ENCODE measurements at regions not wholly inside any gene's neighbourhood (a gene's known extent, or its start where the extent isn't known, plus 50 kb on each side); places are given as distances from the start of the nearest gene placed in this dataset.

DNA sequence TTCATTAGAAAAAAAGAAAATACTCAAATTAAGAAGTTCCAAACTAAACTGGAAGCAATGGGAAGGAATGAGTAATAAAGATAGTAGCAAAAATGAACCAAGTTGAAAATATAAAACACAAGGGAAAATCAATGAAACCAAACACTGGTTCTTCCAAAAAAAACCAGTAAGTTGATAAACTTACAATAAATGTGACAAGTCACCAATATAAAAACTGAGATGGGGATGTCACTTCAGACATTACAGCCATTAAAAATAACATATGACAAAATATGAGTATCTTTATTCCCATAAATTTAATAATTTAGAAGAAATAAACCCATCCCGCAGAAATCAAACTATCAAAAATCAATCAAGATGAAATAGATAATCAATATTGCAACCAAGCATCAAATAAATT lies 633.9 kb upstream of the RAB6C start:
- H3K9me2 ChIP-seq (replicated peaks; ENCODE audit: insufficient read depth, low read length) = no peaks in the 10 kb centered on the region
- no peaks in the 10 kb centered on the region for H3K79me2 ChIP-seq (ENCODE audit: low read length)
- no peak overlapping the region for H3K27ac ChIP-seq (ENCODE audit: low read length)
- no peak overlapping the region for H3K9ac ChIP-seq (ENCODE audit: low read length)
- no peak for TF ChIP-seq EZH2phosphoT487 (IDR thresholded peaks at IDR 0.05; ENCODE audit: low read length)
- TF ChIP-seq, protein P1, sequence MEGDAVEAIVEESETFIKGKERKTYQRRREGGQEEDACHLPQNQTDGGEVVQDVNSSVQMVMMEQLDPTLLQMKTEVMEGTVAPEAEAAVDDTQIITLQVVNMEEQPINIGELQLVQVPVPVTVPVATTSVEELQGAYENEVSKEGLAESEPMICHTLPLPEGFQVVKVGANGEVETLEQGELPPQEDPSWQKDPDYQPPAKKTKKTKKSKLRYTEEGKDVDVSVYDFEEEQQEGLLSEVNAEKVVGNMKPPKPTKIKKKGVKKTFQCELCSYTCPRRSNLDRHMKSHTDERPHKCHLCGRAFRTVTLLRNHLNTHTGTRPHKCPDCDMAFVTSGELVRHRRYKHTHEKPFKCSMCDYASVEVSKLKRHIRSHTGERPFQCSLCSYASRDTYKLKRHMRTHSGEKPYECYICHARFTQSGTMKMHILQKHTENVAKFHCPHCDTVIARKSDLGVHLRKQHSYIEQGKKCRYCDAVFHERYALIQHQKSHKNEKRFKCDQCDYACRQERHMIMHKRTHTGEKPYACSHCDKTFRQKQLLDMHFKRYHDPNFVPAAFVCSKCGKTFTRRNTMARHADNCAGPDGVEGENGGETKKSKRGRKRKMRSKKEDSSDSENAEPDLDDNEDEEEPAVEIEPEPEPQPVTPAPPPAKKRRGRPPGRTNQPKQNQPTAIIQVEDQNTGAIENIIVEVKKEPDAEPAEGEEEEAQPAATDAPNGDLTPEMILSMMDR (IDR thresholded peaks at IDR 0.05; ENCODE audit: low read length) = no peak
- no peaks in the 10 kb centered on the region for H3K27me3 ChIP-seq (replicated peaks; ENCODE audit: insufficient read depth, low read length)
- no peak overlapping the region for H3K4me3 ChIP-seq (ENCODE audit: low read length)
- H4K20me1 ChIP-seq (ENCODE audit: insufficient read depth, low read length) = no peaks in the 10 kb centered on the region
- H3K36me3 ChIP-seq (replicated peaks; ENCODE audit: insufficient read depth, low read length) = no peaks in the 10 kb centered on the region
- no peak overlapping the region for H3K4me2 ChIP-seq (ENCODE audit: low read depth, low read length)
- no peaks in the 10 kb centered on the region for H3F3A ChIP-seq (ENCODE audit: insufficient read depth, low read length)
- no peak for DNase-seq
- H3K9me3 ChIP-seq (replicated peaks; ENCODE audit: insufficient read depth, low read length) = no peaks in the 10 kb centered on the region
- H2AFZ ChIP-seq (ENCODE audit: low read length) = no peak overlapping the region
- no peaks in the 10 kb centered on the region for H3K4me1 ChIP-seq (ENCODE audit: low read length)

DNA sequence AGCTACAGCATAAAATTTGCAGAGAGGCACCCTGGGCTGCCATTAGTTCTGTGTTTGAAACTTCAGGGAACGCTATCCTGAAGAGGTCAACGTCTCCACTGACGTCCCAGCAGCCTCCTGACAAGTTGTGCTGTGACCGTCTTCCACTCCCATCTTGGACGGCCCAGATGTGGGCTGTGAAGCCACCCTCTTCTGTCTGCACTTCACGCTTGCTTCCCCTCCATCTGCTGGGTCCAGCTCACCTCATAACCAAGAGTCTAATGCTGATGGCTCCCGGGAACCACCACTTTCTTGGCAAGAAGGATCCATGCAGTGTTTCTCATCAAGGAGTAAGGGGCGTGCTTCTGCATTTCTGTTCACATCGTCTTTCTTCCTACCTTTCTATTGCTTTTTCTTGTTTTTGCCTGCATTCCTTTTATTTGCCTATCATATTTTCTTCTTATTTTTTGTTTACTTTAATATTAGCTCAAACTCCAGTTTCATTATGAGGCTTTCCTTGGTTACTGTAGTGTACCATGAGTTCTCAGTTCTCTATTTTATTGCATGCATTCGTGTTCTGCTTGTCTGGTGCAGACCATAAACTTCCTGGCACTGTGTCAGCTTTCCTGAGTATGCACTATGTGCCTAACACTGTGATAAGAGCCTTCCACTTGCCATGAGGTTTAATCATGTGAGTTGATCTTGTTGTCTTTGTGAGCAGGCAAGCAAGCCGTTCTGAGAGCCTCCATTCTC lies 631.8 kb upstream of the RAB6C start:
- H3K36me3 ChIP-seq (replicated peaks; ENCODE audit: insufficient read depth, low read length) = no peaks in the 10 kb centered on the region
- no peak overlapping the region; the same call in 1 of the 2 replicates for H2AFZ ChIP-seq (ENCODE audit: low read length)
- H3F3A ChIP-seq (ENCODE audit: insufficient read depth, low read length) = no peaks in the 10 kb centered on the region
- no peak overlapping the region; the same call in 1 of the 2 replicates for H3K27ac ChIP-seq (ENCODE audit: low read length)
- peak; percentile 55 for DNase-seq
- H3K9ac ChIP-seq (ENCODE audit: low read length) = no peak overlapping the region
- H3K9me3 ChIP-seq (replicated peaks; ENCODE audit: insufficient read depth, low read length) = no peaks in the 10 kb centered on the region
- no peak overlapping the region for H3K4me3 ChIP-seq (ENCODE audit: low read length)
- H4K20me1 ChIP-seq (ENCODE audit: insufficient read depth, low read length) = no peaks in the 10 kb centered on the region
- H3K79me2 ChIP-seq (ENCODE audit: low read length) = no peaks in the 10 kb centered on the region
- TF ChIP-seq EZH2 (optimal IDR thresholded peaks at IDR 0.05; ENCODE audit: low read depth, low read length) = no peak
- no peak for TF ChIP-seq EZH2phosphoT487 (IDR thresholded peaks at IDR 0.05; ENCODE audit: low read length)
- TF ChIP-seq, protein P1 (IDR thresholded peaks at IDR 0.05; ENCODE audit: low read length) = no peak
- no peak overlapping the region for H3K4me2 ChIP-seq (ENCODE audit: low read depth, low read length)
- H3K9me2 ChIP-seq (replicated peaks; ENCODE audit: insufficient read depth, low read length) = no peaks in the 10 kb centered on the region
- H3K4me1 ChIP-seq (ENCODE audit: low read length) = no peaks in the 10 kb centered on the region
- H3K27me3 ChIP-seq (replicated peaks; ENCODE audit: insufficient read depth, low read length) = no peaks in the 10 kb centered on the region

DNA sequence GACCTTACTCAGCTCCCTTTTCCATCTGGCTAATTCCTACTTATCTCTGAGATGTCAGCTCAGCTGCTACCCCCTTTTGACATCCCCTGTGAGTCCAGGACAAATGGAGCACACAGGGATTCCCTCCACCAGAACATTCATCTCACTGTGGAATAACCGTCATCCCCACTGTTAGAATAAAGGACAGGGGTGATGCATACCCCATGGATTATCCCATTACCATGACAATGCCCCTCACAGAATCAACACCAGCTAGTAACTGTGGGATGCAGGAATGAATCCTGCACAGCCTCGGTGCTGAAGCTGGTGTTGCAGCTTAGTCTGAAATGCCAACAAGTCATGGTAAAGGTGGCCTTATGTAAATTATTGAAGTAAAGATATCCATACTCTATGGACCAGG lies 624.8 kb upstream of the RAB6C start:
- H3K4me3 ChIP-seq (ENCODE audit: low read length) = no peak overlapping the region
- no peak overlapping the region for H3K9ac ChIP-seq (ENCODE audit: low read length)
- H3K9me3 ChIP-seq (replicated peaks; ENCODE audit: insufficient read depth, low read length) = no peaks in the 10 kb centered on the region
- H3K27ac ChIP-seq (ENCODE audit: low read length) = no peak overlapping the region
- TF ChIP-seq, protein P1 (IDR thresholded peaks at IDR 0.05; ENCODE audit: low read length) = no peak
- no peak for TF ChIP-seq EZH2 (optimal IDR thresholded peaks at IDR 0.05; ENCODE audit: low read depth, low read length)
- no peak for TF ChIP-seq EZH2phosphoT487 (IDR thresholded peaks at IDR 0.05; ENCODE audit: low read length)
- no peak for DNase-seq
- no peaks in the 10 kb centered on the region for H3K79me2 ChIP-seq (ENCODE audit: low read length)
- H3F3A ChIP-seq (ENCODE audit: insufficient read depth, low read length) = no peaks in the 10 kb centered on the region
- no peaks in the 10 kb centered on the region for H3K9me2 ChIP-seq (replicated peaks; ENCODE audit: insufficient read depth, low read length)
- H2AFZ ChIP-seq (ENCODE audit: low read length) = no peak overlapping the region
- no peaks in the 10 kb centered on the region for H3K4me1 ChIP-seq (ENCODE audit: low read length)
- no peaks in the 10 kb centered on the region for H3K36me3 ChIP-seq (replicated peaks; ENCODE audit: insufficient read depth, low read length)
- no peak overlapping the region for H3K4me2 ChIP-seq (ENCODE audit: low read depth, low read length)
- H4K20me1 ChIP-seq (ENCODE audit: insufficient read depth, low read length) = no peaks in the 10 kb centered on the region
- H3K27me3 ChIP-seq (replicated peaks; ENCODE audit: insufficient read depth, low read length) = no peaks in the 10 kb centered on the region
